OCI-LY7 (cell line): ENCODE measurements at regions not wholly inside any gene's neighbourhood (a gene's known extent, or its start where the extent isn't known, plus 50 kb on each side); places are given as distances from the start of the nearest gene placed in this dataset.

Source experiments
- EZH2phosphoT487 ChIP-seq: fragments of 200-600 bp; sonication (generic); IDR thresholded peaks from 2 replicates; pipeline ENCODE4 v1.6.1; 2018; ENCODE audit warnings: low read depth, borderline replicate concordance, mild to moderate bottlenecking, mixed run types, antibody characterized with exemption, low read length, moderate library complexity, mixed read lengths
- TF ChIP-seq, protein P1 (sequence below): fragments of 200-600 bp; sonication (generic); conservative IDR thresholded peaks from 2 replicates; pipeline ENCODE4 v1.5.1; 2014; ENCODE audit warnings: mild to moderate bottlenecking, antibody characterized with exemption, low read length, moderate library complexity, mixed read lengths

DNA sequence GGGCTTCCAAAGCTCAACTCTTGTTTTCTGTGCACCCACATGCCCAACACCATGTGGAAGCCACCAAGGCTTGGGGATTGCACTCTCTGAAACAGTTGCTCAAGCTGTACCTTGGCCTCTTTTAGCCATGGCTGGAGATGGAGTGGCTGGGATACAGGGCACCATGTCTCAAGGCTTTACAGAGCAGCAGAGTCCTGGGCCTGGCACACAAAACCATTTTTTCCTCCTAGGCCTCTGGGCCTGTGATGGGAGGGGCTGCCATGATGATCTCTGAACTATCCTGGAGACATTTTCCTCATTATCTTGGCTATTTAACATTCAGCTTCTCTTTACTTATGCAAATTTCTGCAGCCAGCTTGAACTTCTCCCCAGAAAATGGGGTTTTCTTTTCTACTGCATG is 179.7 kb upstream of the LRP1B start:
- TF ChIP-seq, protein P1, sequence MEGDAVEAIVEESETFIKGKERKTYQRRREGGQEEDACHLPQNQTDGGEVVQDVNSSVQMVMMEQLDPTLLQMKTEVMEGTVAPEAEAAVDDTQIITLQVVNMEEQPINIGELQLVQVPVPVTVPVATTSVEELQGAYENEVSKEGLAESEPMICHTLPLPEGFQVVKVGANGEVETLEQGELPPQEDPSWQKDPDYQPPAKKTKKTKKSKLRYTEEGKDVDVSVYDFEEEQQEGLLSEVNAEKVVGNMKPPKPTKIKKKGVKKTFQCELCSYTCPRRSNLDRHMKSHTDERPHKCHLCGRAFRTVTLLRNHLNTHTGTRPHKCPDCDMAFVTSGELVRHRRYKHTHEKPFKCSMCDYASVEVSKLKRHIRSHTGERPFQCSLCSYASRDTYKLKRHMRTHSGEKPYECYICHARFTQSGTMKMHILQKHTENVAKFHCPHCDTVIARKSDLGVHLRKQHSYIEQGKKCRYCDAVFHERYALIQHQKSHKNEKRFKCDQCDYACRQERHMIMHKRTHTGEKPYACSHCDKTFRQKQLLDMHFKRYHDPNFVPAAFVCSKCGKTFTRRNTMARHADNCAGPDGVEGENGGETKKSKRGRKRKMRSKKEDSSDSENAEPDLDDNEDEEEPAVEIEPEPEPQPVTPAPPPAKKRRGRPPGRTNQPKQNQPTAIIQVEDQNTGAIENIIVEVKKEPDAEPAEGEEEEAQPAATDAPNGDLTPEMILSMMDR, result no peak
- no peak for TF ChIP-seq EZH2phosphoT487
